ENCODE measurements at regions not wholly inside any gene's neighbourhood (a gene's known extent, or its start where the extent isn't known, plus 50 kb on each side); places are given as distances from the start of the nearest gene placed in this dataset.

GRCh38 chr5:175034924-175035323, 310.5 kb downstream of the MSX2 start:
- DNase-seq (ENCODE audit: low read depth) = no peak

DNA sequence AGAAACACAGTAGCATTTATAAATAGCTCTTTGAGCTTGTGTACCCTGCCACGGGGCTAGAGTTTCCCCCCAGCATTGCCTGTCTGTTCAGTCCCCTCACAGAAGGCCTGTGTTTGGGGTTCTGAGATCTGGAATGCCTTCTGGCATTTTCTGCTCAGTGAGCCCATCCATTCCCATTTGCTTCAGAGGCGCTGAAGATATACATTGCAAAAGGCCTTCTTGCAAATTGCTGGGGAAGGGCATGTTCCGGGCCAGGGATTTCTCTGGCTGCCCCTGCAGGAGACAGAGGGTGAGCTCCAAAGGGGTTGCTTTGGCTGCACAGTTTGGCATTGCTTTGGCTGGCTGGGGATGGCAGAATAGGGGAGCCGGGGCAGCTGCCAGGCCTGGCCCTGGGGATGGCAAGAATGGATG, 308.4 kb downstream of the MSX2 start:
- no peak for DNase-seq (ENCODE audit: low read depth)

DNA sequence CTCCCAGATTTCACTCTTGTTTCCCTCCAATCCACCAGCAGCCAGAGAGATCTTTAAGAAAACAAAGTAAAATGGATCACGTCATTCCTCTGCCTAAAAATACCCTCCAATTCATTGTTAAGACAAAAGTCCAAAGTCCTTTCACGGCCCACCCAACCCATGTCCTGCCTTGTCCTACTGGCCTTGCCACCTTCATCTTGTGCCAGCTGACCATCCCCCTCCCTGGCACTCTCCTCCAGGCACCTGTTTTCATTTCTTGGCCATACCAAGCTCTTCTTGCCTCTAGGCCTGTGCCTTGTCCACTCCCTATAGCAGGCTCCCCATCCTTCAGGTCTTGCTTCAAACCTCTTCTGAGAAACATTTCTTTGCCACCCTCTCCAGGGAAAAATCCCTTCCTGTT, 307.6 kb downstream of the MSX2 start:
- no peak for DNase-seq (ENCODE audit: low read depth)

DNA sequence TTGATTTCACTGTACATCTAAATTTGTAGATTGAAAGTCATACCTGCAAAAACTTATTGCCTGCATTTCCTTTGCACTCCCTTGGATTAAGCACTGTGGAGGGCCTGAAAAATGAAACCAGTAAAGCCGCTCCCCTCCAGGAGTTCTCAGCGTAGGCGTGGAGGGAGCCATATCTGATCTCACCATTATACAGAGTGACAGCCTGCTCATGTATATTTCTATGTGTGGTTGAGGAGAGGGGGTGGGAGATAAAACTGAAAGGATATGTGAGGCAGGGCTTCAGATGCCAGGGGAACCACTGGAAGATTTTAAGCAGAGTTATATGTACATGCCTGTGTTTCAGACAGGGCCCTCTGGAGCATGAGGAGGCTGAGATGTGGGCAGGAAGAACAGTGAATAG, 303.0 kb downstream of the MSX2 start:
- no peak for DNase-seq (ENCODE audit: low read depth)

GRCh38 chr5:175025077-175025476, 300.7 kb downstream of the MSX2 start:
- no peak for DNase-seq (ENCODE audit: low read depth)

- DNase-seq (ENCODE audit: low read depth) = no peak
Measured at GRCh38 chr5:175021841-175022625, 297.7 kb downstream of the MSX2 start.

DNA sequence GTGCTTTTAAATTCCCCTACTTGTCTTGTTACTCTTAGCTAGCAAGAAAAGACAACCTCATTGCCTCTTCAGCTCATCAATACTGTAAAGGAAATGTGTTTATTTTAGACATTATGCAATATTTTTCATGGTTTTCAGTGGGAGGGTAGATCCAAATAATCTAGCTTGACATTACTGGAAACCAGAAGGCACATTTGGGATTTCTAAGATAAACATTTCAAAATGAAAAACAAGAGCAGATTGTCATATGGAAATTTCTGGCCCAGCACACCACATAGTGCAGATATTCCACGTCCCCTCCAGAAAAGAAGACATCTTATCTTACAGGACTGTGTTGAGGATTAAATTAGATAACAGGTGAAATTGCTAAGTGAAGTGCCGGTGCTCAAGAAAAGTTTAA, 296.9 kb downstream of the MSX2 start:
- DNase-seq (ENCODE audit: low read depth) = no peak

DNA sequence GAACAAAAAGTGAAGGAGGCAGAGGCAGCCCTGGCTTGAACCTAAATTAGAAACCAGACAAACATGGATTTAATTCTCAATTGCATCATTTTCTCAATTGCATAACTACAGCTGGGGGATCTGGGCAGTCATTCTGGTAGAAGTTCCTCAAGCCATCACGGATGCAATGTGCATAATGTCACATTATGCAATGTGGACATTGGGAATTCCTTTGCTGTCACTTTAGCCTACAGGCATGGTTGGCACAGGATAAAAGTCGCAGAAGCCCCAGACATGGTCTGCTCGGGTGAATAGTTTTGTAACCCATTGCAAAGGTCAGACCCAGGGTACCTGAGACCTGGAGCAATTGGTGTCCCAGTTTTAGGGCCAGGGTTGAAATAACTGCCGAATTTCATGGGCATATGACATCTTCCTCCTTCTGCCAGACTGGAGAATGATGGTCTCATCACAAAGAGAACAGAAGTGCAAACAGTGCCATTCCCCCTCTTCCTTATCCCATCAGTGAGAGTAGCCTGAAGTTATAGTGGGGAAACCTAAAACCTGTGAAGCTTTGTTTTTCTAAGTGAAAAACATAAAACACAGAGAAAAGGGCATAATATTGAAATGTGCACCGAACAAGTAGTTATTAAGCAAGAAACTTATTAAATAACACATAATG, 290.8 kb downstream of the MSX2 start:
- no peak for DNase-seq (ENCODE audit: low read depth)

DNA sequence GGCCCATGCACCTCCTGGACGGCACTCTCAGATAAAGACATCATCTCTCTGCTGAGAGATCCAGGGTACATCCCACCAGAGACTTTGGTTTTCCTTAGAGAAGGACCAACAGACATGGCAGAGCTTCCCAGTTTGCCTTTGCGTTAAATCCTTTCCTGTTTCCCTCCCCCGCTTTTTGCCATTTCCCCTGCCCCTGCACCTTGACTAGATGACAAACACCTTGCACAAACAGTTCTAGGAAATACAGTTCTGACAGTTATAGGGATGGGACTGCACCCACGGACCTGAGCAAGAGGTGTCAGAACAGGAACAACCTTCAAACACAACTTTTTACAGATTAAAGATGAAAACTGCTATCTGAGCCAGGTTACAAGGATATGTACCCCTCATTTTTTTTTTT, 288.9 kb downstream of the MSX2 start:
- no peak for DNase-seq (ENCODE audit: low read depth)

DNA sequence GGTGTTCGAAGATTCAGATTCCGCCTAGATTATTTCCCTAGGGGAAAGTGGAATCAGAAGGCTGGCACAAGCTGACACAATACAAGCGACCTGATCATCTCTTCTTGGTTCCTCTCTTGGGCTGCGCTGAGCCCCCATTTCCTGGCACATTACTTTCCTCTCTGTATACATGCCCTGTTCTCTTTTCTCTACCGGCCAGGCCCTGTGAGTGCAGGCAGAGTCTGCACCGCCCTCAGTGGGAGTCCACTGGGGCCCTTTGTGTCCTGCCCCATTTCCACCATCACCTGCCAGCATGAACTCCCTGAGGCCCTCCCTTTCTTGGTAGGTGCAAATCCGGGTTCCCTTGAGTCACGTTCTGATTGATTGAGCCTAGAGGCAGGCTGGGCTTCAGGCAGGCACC, 287.9 kb downstream of the MSX2 start:
- DNase-seq (ENCODE audit: low read depth) = no peak

DNA sequence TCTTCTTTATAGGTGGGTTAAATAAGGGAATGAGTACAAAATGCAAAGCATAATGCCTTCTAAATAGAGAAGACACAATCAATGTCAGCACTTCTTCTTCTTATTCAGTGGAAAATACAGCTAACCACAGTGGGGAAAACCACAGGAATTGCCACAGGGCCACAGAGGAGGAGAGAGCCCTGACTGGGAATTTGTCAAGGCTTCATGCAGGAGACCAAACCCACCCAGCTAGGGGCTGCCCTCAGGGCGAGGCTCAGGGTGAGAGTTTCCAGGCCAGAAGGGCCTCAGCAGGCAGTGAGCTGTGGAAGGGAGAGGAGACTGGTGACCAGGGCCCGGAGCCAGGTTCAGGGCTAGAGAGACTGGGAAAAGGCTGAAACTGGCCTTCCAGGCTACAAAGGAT, 279.1 kb downstream of the MSX2 start:
- DNase-seq (ENCODE audit: low read depth) = no peak

DNA sequence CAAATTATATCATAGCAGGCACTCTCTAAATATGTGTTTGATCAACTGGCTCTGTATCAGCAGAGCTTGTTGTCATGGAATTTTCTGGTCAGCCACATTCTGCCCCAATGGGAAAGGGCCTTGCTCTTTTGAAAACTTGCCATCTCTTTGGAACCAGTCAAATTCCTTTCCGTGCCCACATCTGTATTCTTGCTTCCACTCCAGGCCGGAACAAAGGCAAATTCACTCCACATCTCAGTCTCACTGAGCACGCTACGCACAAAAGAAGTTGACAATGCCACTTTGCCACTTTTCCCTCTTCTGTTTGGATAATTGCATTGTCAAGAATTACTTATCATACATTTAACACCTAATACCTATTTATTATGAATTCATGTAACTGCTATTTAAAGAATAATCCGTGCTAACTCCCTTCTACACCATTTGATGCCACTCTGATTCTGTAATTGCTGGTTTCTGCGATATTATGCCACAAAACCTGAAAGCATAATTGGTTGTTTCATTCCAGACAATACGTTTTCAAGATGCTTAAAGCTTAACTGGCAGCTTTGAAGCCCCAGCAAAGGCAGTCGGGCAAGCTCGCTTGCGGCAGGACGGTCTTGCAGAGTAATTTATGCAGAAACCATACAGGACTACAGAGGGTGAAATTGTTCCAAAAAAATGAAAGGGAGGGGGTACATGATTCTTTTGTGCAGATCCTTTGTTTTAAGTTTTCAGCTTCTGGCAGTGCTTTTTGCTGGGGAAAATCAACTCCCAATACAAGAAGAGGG, 277.7 kb downstream of the MSX2 start:
- DNase-seq (ENCODE audit: low read depth) = no peak

GRCh38 chr5:175001311-175001710, 276.9 kb downstream of the MSX2 start:
- no peak for DNase-seq (ENCODE audit: low read depth)

- DNase-seq (ENCODE audit: low read depth) = no peak
Measured at GRCh38 chr5:174999581-174999980, 275.2 kb downstream of the MSX2 start.

GRCh38 chr5:174998131-174998730, 273.8 kb downstream of the MSX2 start:
- no peak for DNase-seq (ENCODE audit: low read depth)

DNA sequence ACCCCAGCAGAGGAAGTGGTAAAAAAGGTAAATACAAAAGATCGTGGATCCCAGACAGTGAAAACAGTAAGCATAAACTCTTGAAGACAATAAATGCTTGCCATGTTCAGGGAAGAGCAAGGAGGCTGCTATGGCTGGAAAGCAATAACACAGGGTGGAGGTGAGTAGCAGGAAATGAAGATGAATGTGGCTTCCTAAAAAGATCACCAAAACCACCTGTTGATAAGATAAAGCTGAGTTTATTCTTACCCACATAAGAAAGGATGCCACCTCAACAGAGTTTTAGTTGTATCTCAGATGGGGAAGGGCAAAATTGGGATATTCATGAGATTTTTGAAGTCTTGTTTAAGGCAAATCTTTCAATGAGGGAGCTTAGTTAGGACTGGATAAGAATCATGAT, 273.3 kb downstream of the MSX2 start:
- no peak for DNase-seq (ENCODE audit: low read depth)

- DNase-seq (ENCODE audit: low read depth) = no peak
Measured at GRCh38 chr5:174996941-174997340, 272.6 kb downstream of the MSX2 start.

DNA sequence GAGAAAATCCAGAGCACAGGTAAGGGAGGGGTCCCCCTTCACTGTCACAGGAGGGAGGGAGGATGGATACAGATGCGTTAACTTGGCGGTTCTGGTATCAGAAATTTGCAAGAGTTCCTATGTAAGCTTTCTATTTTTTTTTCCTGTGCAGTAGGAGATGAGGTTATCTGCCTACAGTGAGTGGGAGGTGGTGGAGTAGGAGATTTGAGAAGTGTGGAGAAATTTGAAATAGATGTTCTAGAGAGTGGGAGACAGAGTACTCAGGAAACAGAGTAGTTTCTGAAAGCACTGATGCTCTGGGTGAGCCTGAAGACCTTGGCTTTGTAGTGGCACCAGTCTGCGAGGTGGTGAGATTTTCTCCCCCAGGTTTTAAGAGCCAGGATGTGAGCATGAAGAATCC, 271.4 kb downstream of the MSX2 start:
- DNase-seq (ENCODE audit: low read depth) = no peak

- no peak for DNase-seq (ENCODE audit: low read depth)
Measured at GRCh38 chr5:174991847-174992246, 267.5 kb downstream of the MSX2 start.

DNA sequence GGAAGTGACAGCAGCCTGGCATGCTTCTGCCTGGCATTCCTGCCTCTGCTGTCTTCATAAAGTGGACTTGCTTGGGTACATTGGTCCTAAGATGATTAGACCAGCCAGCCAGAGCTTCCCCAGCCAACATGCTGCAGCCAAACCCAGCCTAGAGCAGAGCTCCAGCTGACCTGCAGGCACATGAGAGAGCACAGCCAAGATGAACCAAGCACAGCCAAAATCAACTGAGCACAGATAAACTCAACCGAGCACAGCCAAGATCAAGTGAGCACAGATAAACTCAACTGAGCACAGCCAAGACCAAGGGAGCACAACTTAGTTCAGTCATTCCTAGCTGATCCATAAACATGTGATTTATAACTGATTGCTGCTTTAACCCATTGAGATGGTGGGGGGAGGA, 266.5 kb downstream of the MSX2 start:
- no peak for DNase-seq (ENCODE audit: low read depth)

GRCh38 chr5:174987443-174988012, 263.1 kb downstream of the MSX2 start:
- no peak for DNase-seq (ENCODE audit: low read depth)

- no peak for DNase-seq (ENCODE audit: low read depth)
Measured at GRCh38 chr5:174984863-174985262, 260.5 kb downstream of the MSX2 start.
